H1 (cell line): ENCODE measurements at regions not wholly inside any gene's neighbourhood (a gene's known extent, or its start where the extent isn't known, plus 50 kb on each side); places are given as distances from the start of the nearest gene placed in this dataset.

Source experiments
- CHD7 ChIP-seq: fragments of 300-600 bp; sonication (generic); IDR thresholded peaks from 2 replicates; pipeline ENCODE4 v1.7.1; 2012; ENCODE audit warnings: low read length, moderate library complexity, mild to moderate bottlenecking, inconsistent platforms; ENCODE audit not compliant: insufficient replicate concordance

GRCh38 chr10:61064356-61064755, 120.4 kb upstream of the RHOBTB1 start (continued):
- no peak for TF ChIP-seq CHD7
